Lower leg skin (tissue), 3 donors: ENCODE measurements at regions not wholly inside any gene's neighbourhood (a gene's known extent, or its start where the extent isn't known, plus 50 kb on each side); places are given as distances from the start of the nearest gene placed in this dataset.

ENCODE experiments used
- POLR2A ChIP-seq, 2 donors: fragments of 450-650 bp; IDR thresholded peaks; one replicate each; pipeline ENCODE4 v1.6.1; 2016 to 2017; ENCODE audit warnings: antibody characterized with exemption in 2 of 2, mild to moderate bottlenecking in 1 of 2, moderate library complexity in 1 of 2
- TF ChIP-seq, protein P1 (sequence below), 3 donors: fragments of 450-650 bp; IDR thresholded peaks; one replicate each; pipeline ENCODE4 v1.5.1; 2016; ENCODE audit warnings: antibody characterized with exemption in 3 of 3, mild to moderate bottlenecking in 3 of 3, moderate library complexity in 2 of 3

GRCh38 chr2:111689941-111690340, 194.1 kb downstream of the ANAPC1 start:
- TF ChIP-seq, protein P1, sequence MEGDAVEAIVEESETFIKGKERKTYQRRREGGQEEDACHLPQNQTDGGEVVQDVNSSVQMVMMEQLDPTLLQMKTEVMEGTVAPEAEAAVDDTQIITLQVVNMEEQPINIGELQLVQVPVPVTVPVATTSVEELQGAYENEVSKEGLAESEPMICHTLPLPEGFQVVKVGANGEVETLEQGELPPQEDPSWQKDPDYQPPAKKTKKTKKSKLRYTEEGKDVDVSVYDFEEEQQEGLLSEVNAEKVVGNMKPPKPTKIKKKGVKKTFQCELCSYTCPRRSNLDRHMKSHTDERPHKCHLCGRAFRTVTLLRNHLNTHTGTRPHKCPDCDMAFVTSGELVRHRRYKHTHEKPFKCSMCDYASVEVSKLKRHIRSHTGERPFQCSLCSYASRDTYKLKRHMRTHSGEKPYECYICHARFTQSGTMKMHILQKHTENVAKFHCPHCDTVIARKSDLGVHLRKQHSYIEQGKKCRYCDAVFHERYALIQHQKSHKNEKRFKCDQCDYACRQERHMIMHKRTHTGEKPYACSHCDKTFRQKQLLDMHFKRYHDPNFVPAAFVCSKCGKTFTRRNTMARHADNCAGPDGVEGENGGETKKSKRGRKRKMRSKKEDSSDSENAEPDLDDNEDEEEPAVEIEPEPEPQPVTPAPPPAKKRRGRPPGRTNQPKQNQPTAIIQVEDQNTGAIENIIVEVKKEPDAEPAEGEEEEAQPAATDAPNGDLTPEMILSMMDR (IDR thresholded peaks at IDR 0.05): no peak
- TF ChIP-seq POLR2A (IDR thresholded peaks at IDR 0.05): no peak
